ENCODE measurements at regions not wholly inside any gene's neighbourhood (a gene's known extent, or its start where the extent isn't known, plus 50 kb on each side); places are given as distances from the start of the nearest gene placed in this dataset.

GRCh38 chr9:87167582-87167981, 220.3 kb upstream of the GAS1 start:
- no peaks in the 10 kb centered on the region for H4K20me1 ChIP-seq (replicated peaks in 1 of 2; ENCODE audit: control insufficient read depth in 1 of 2, insufficient read depth in 2 of 2, low read length in 2 of 2)
- WGBS, 2 experiments (ENCODE audit: extremely low coverage in 1 of 2, insufficient coverage in 1 of 2, insufficient read length in 1 of 2, insufficient replicate concordance in 2 of 2, low coverage in 1 of 2, low lambda C conversion rate in 2 of 2, missing lambda C conversion rate in 1 of 2) = 87% methylated on average over 4 of the region's 4 CpGs; no CpG with 5 or more reads in 1 of the 2 experiments
- no peaks in the 10 kb centered on the region for H3K4me1 ChIP-seq (replicated peaks in 1 of 4; ENCODE audit: control insufficient read depth in 3 of 4, insufficient read depth in 4 of 4, low read length in 3 of 4)
- no peak overlapping the region for H2BK120ac ChIP-seq (replicated peaks; ENCODE audit: low read depth, low read length)
- H2AFZ ChIP-seq (ENCODE audit: low read length) = no peak overlapping the region
- H4K8ac ChIP-seq (ENCODE audit: extremely low read depth, insufficient read depth, low read length) = no peak overlapping the region
- no peak for FAIRE-seq
- no peak overlapping the region for H4K5ac ChIP-seq (ENCODE audit: insufficient read length, low read depth, low read length)
- H2BK15ac ChIP-seq (ENCODE audit: low read length) = no peak overlapping the region
- H3K9me3 ChIP-seq (ENCODE audit: insufficient read depth in 2 of 2, low read depth in 1 of 2, low read length in 1 of 2) = no peaks in the 10 kb centered on the region
- no peak overlapping the region for H2BK20ac ChIP-seq (ENCODE audit: low read length)
- H3K79me1 ChIP-seq (ENCODE audit: low read depth, low read length) = no peaks in the 10 kb centered on the region
- no peaks in the 10 kb centered on the region for H3K23me2 ChIP-seq (ENCODE audit: low read depth, low read length)
- ChIA-PET CTCF (ENCODE audit: partially characterized antibody) (interaction anchor here (0.6 to 1.8 kb wide), 7 partner anchors 13 to 708 kb away, joined by 3 to 5 read pairs (median 3); no protein-coding TSS in a partner anchor), POLR2A (ENCODE audit: partially characterized antibody) (no interaction called here)
- H3K79me2 ChIP-seq (ENCODE audit: control insufficient read depth in 1 of 2, insufficient read depth in 2 of 2, low read length in 2 of 2) = no peaks in the 10 kb centered on the region
- no peak overlapping the region for H3K18ac ChIP-seq (ENCODE audit: extremely low read depth, low read length)
- no peak overlapping the region for H3K4me2 ChIP-seq (ENCODE audit: insufficient read depth in 1 of 2, low read depth in 2 of 2, low read length in 2 of 2)
- no peak for DNase-seq (ENCODE audit: low read depth in 1 of 2, low spot score in 2 of 2)
- H2BK5ac ChIP-seq (ENCODE audit: low read depth, low read length) = no peak overlapping the region
- no peaks in the 10 kb centered on the region for H3K36me3 ChIP-seq (ENCODE audit: control insufficient read depth in 2 of 4, insufficient read depth in 4 of 4, low read length in 3 of 4)
- H2BK12ac ChIP-seq (ENCODE audit: low read depth, low read length) = no peak overlapping the region
- H3K56ac ChIP-seq (replicated peaks; ENCODE audit: insufficient read length, low read depth, low read length) = no peak overlapping the region
- H3K4ac ChIP-seq (replicated peaks; ENCODE audit: insufficient read length, low read depth, low read length) = no peak overlapping the region
- no peak overlapping the region for H2AK5ac ChIP-seq (ENCODE audit: low read depth, low read length)
- H3K23ac ChIP-seq (ENCODE audit: insufficient read length) = no peak overlapping the region
- no peak overlapping the region for H3K9ac ChIP-seq (replicated peaks in 1 of 4; ENCODE audit: extremely low read depth in 1 of 4, low read depth in 3 of 4, low read length in 3 of 4)
- H3K4me3 ChIP-seq (ENCODE audit: extremely low read depth in 1 of 4, insufficient read depth in 2 of 4, low read depth in 3 of 4, low read length in 4 of 4) = no peak overlapping the region
- H3K27ac ChIP-seq (ENCODE audit: low read depth, low read length) = no peak overlapping the region
- no peak overlapping the region for H4K91ac ChIP-seq (replicated peaks; ENCODE audit: insufficient read length, low read length)
- no peaks in the 10 kb centered on the region for H3K27me3 ChIP-seq (replicated peaks in 1 of 4; ENCODE audit: control insufficient read depth in 3 of 4, extremely low read depth in 1 of 4, insufficient read depth in 3 of 4, low read length in 3 of 4)
- H3K14ac ChIP-seq (ENCODE audit: insufficient read length) = no peak overlapping the region
- TF ChIP-seq RBBP5 (IDR thresholded peaks at IDR 0.05; ENCODE audit: borderline replicate concordance, low read depth, low read length) (no peak), PHF8 (conservative IDR thresholded peaks at IDR 0.05; ENCODE audit: low read depth, low read length) (no peak), TBP (IDR thresholded peaks at IDR 0.05; ENCODE audit: low read depth, low read length) (no peak), ASH2L (IDR thresholded peaks at IDR 0.05; ENCODE audit: low read length) (no peak), NANOG (IDR thresholded peaks at IDR 0.05; ENCODE audit: insufficient read depth, low read depth, low read length, poor library complexity, severe bottlenecking) (no peak), SIRT6 (IDR thresholded peaks at IDR 0.05; ENCODE audit: low read length) (no peak), SRF (IDR thresholded peaks at IDR 0.05; ENCODE audit: low read depth, low read length) (no peak), JUND (IDR thresholded peaks at IDR 0.05; ENCODE audit: low read length) (no peak), TAF7 (optimal IDR thresholded peaks at IDR 0.05; ENCODE audit: borderline replicate concordance, low read depth, low read length) (no peak), EP300 (IDR thresholded peaks at IDR 0.05; ENCODE audit: borderline replicate concordance in 1 of 2, low read depth in 2 of 2, low read length in 2 of 2) (no peak), CHD1 (IDR thresholded peaks at IDR 0.05; ENCODE audit: low read depth, low read length) (no peak), NRF1 (IDR thresholded peaks at IDR 0.05; ENCODE audit: low read depth, low read length) (no peak), CEBPB (IDR thresholded peaks at IDR 0.05; ENCODE audit: low read depth, low read length) (no peak), HDAC2 (IDR thresholded peaks at IDR 0.05; ENCODE audit: borderline replicate concordance in 1 of 2, low read depth in 2 of 2, low read length in 2 of 2) (no peak), CBX5 (IDR thresholded peaks at IDR 0.05; ENCODE audit: low read depth, low read length) (no peak), SP4 (IDR thresholded peaks at IDR 0.05; ENCODE audit: low read length) (no peak)
